Left lung (tissue), 4 donors: ENCODE measurements at regions not wholly inside any gene's neighbourhood (a gene's known extent, or its start where the extent isn't known, plus 50 kb on each side); places are given as distances from the start of the nearest gene placed in this dataset.
"Not testable (repeated sequence)": the region's sequence is repeated elsewhere in the genome, so short reads cannot be mapped to it uniquely, and the experiment has no call there.

Experiments
- ATAC-seq: fragments of 200-7000 bp; cut with Tn5 transposase; one replicate; pipeline ENCODE4 v1.9.1; 2020; ENCODE audit warnings: moderate library complexity
- DNase-seq, 4 donors: peaks; one replicate each; pipeline ENCODE4 v3.0.0-alpha.2; 2013 to 2020
- H3K27ac ChIP-seq, 2 donors: fragments of 200-600 bp; sonication (generic) in 1 of 2; one replicate each; pipeline versions ENCODE4 v1.5.0 to v1.8.0; 2020 to 2021
- H3K27me3 ChIP-seq, 2 donors: fragments of 200-600 bp; sonication (generic) in 1 of 2; one replicate each; pipeline versions ENCODE4 v1.5.0 to v1.8.0; 2020 to 2021
- H3K36me3 ChIP-seq, 2 donors: fragments of 200-600 bp; sonication (generic) in 1 of 2; one replicate each; pipeline versions ENCODE4 v1.5.0 to v1.8.0; 2020 to 2021
- H3K4me1 ChIP-seq, 2 donors: fragments of 200-600 bp; one replicate each; pipeline ENCODE4 v1.8.0; 2021
- H3K4me3 ChIP-seq, 2 donors: fragments of 200-600 bp; sonication (generic) in 1 of 2; one replicate each; pipeline versions ENCODE4 v1.5.0 to v1.8.0; 2020 to 2021; ENCODE audit warnings: mild to moderate bottlenecking in 1 of 2
- H3K9me3 ChIP-seq, 2 donors: fragments of 200-600 bp; sonication (generic) in 1 of 2; one replicate each; pipeline versions ENCODE4 v1.5.0 to v1.8.0; 2020 to 2021
- intact Hi-C, 2 donors: fragments of 100-400 bp; cut with DNase I; formaldehyde crosslinking; loops; one replicate each; pipeline versions ENCODE4 v1.11.2 to v1.14.2; 2022
- TF ChIP-seq, protein P1 (sequence below), 2 donors: fragments of 200-600 bp; sonication (generic) in 1 of 2; IDR thresholded peaks; one replicate each; pipeline versions ENCODE4 v1.5.0 to v1.8.0; 2021; ENCODE audit warnings: antibody characterized with exemption in 2 of 2
- donor health status: DM: no; HTN: yes; CAD: no.
- donor health status: DM: no; HTN: no; CAD: no.

GRCh38 chr6:23663652-23664051 is 462.4 kb upstream of the NRSN1 start:
- H3K9me3 ChIP-seq: peaks cover 0 to 15% of the 10 kb centered on the region in 2 donors
- intact Hi-C loops: no loop called here
- H3K4me1 ChIP-seq: no peaks in the 10 kb centered on the region
- H3K36me3 ChIP-seq: no peaks in the 10 kb centered on the region
- H3K27me3 ChIP-seq: no peaks in the 10 kb centered on the region
- DNase-seq: no peak
- TF ChIP-seq, protein P1, sequence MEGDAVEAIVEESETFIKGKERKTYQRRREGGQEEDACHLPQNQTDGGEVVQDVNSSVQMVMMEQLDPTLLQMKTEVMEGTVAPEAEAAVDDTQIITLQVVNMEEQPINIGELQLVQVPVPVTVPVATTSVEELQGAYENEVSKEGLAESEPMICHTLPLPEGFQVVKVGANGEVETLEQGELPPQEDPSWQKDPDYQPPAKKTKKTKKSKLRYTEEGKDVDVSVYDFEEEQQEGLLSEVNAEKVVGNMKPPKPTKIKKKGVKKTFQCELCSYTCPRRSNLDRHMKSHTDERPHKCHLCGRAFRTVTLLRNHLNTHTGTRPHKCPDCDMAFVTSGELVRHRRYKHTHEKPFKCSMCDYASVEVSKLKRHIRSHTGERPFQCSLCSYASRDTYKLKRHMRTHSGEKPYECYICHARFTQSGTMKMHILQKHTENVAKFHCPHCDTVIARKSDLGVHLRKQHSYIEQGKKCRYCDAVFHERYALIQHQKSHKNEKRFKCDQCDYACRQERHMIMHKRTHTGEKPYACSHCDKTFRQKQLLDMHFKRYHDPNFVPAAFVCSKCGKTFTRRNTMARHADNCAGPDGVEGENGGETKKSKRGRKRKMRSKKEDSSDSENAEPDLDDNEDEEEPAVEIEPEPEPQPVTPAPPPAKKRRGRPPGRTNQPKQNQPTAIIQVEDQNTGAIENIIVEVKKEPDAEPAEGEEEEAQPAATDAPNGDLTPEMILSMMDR (IDR thresholded peaks at IDR 0.05): no peak
- H3K4me3 ChIP-seq: no peak overlapping the region
- ATAC-seq: no peak
- no peak overlapping the region for H3K27ac ChIP-seq

GRCh38 chr6:23665911-23666310 is 460.1 kb upstream of the NRSN1 start:
- intact Hi-C loops, H3K27ac ChIP-seq, DNase-seq, H3K4me3 ChIP-seq, ATAC-seq, H3K4me1 ChIP-seq, H3K36me3 ChIP-seq, H3K27me3 ChIP-seq: not testable (repeated sequence)
- H3K9me3 ChIP-seq: peaks cover 0 to 33% of the 10 kb centered on the region in 2 donors

GRCh38 chr6:23672737-23673136 is 453.3 kb upstream of the NRSN1 start:
- Histone ChIP-seq H3K27ac (no peak overlapping the region), H3K27me3 (no peaks in the 10 kb centered on the region), H3K4me1 (no peaks in the 10 kb centered on the region), H3K9me3 (peaks cover 0 to 79% of the 10 kb centered on the region in 2 donors), H3K36me3 (no peaks in the 10 kb centered on the region), H3K4me3 (no peak overlapping the region)
- intact Hi-C loops: no loop called here
- ATAC-seq: no peak
- TF ChIP-seq, protein P1 (IDR thresholded peaks at IDR 0.05): no peak
- no peak for DNase-seq

DNA sequence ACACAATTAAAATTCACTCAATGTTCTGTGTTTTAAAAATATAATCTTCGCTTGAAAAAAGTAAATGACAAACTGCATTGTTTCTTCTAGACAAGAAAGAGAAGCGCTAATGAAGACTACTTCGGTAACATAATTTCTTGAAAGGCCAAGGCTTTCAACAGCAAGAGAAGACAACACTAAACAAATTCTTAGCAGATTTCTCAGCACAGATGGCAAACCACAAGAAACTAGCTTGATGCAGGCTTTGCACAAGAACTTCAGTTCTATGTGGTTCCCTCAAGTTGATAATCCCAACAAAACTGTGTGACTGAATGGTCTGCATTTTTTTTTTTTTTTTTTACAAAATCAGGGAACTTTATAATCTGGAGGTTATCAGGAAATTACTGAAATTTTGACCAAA is 447.4 kb upstream of the NRSN1 start:
- H3K9me3 ChIP-seq: peaks cover 0 to 30% of the 10 kb centered on the region in 2 donors
- H3K4me3 ChIP-seq: no peak overlapping the region

GRCh38 chr6:23681743-23682142 is 444.3 kb upstream of the NRSN1 start:
- H3K36me3 ChIP-seq: no peaks in the 10 kb centered on the region
- H3K9me3 ChIP-seq: peaks cover 0 to 4% of the 10 kb centered on the region in 2 donors
- H3K4me1 ChIP-seq: no peaks in the 10 kb centered on the region
- no peaks in the 10 kb centered on the region for H3K27me3 ChIP-seq
- TF ChIP-seq, protein P1 (IDR thresholded peaks at IDR 0.05): no peak
- no peak for DNase-seq
- no peak overlapping the region for H3K27ac ChIP-seq
- no peak for ATAC-seq
- H3K4me3 ChIP-seq: no peak overlapping the region
- intact Hi-C loops: no loop called here

More for the DNA sequence above, 447.4 kb upstream of the NRSN1 start:
- TF ChIP-seq, protein P1 (IDR thresholded peaks at IDR 0.05): no peak
- intact Hi-C loops: no loop called here
- Histone ChIP-seq H3K27me3 (no peaks in the 10 kb centered on the region), H3K27ac (no peak overlapping the region), H3K36me3 (no peaks in the 10 kb centered on the region), H3K4me1 (no peaks in the 10 kb centered on the region)
- no peak for DNase-seq
- no peak for ATAC-seq

- no peak for ATAC-seq
These were observed 437.4 kb upstream of the NRSN1 start for GRCh38 chr6:23688650-23689049.

More at GRCh38 chr6:23688650-23689049, 437.4 kb upstream of the NRSN1 start:
- H3K4me1 ChIP-seq: no peaks in the 10 kb centered on the region
- no peak overlapping the region for H3K27ac ChIP-seq
- H3K36me3 ChIP-seq: no peaks in the 10 kb centered on the region
- H3K27me3 ChIP-seq: no peaks in the 10 kb centered on the region
- peaks cover 0 to 2% of the 10 kb centered on the region in 2 donors for H3K9me3 ChIP-seq
- DNase-seq: no peak
- TF ChIP-seq, protein P1 (IDR thresholded peaks at IDR 0.05): no peak
- intact Hi-C loops: no loop called here
- H3K4me3 ChIP-seq: no peak overlapping the region
